ENCODE measurements at regions not wholly inside any gene's neighbourhood (a gene's known extent, or its start where the extent isn't known, plus 50 kb on each side); places are given as distances from the start of the nearest gene placed in this dataset.
"Not testable (repeated sequence)": the region's sequence is repeated elsewhere in the genome, so short reads cannot be mapped to it uniquely, and the experiment has no call there.

DNA sequence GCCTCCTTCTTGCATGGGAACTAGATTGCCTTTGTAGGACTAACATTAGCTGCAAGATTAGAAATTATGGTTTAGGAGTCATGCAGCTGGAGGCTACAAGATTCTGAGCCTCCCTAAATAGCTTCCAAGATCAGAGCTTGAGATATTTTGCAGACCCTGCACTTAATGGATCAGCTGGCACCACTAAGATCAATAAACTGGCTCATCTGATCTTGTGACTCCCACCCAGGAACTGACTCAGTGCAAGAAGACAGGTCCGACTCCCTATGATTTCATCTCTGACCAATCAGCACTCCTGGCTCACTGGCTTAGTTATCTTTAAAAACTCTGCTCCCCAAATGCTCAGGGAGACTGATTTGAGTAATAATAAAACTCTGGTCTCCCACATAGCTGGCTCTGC is 71.4 kb upstream of the CSF1 start:
- H3K9me3 ChIP-seq (ENCODE audit: control insufficient read depth in 2 of 3, low read length in 3 of 3); H3K4me3 ChIP-seq (ENCODE audit: low read length); H3K36me3 ChIP-seq (ENCODE audit: control insufficient read depth in 2 of 3, insufficient read depth in 3 of 3, low read length in 3 of 3); H3K36me3 Mint-ChIP-seq; H3K4me1 Mint-ChIP-seq; H3K27ac Mint-ChIP-seq; H3K4me1 ChIP-seq (ENCODE audit: control insufficient read depth in 2 of 2, insufficient read depth in 2 of 2, low read length in 2 of 2); POLR2A ChIA-PET; ATAC-seq; H3K27me3 ChIP-seq (ENCODE audit: control insufficient read depth in 2 of 2, insufficient read depth in 2 of 2, low read length in 2 of 2); H3K4me3 Mint-ChIP-seq; intact Hi-C loops (cut with micrococcal nuclease); H3K27ac ChIP-seq (ENCODE audit: low read depth, low read length); DNase-seq: not testable (repeated sequence)
- CTCF ChIA-PET = interaction anchor here (0.6 to 1.1 kb wide), 2 partner anchors 98 to 199 kb away, joined by 3 read pairs; no protein-coding TSS in a partner anchor
- H3K9me3 Mint-ChIP-seq = peaks cover 0 to 27% (median 6%) of the 10 kb centered on the region in 11 donors
- peaks cover 0 to 13% (median 0%) of the 10 kb centered on the region in 5 donors for H3K27me3 Mint-ChIP-seq

GRCh38 chr1:109838838-109839240 is 71.8 kb upstream of the CSF1 start:
- H3K36me3 Mint-ChIP-seq = peaks cover 0 to 5% (median 4%) of the 10 kb centered on the region in 5 donors
- no peaks in the 10 kb centered on the region for H3K9me3 ChIP-seq (ENCODE audit: control insufficient read depth in 2 of 3, low read length in 3 of 3)
- H3K27ac ChIP-seq (ENCODE audit: low read depth, low read length) = no peak overlapping the region
- H3K36me3 ChIP-seq (ENCODE audit: control insufficient read depth in 2 of 3, insufficient read depth in 3 of 3, low read length in 3 of 3) = no peaks in the 10 kb centered on the region
- H3K27me3 Mint-ChIP-seq = peaks cover 0 to 13% (median 0%) of the 10 kb centered on the region in 5 donors
- H3K4me1 ChIP-seq (ENCODE audit: control insufficient read depth in 2 of 2, insufficient read depth in 2 of 2, low read length in 2 of 2) = no peaks in the 10 kb centered on the region
- no peak overlapping the region for H3K27ac Mint-ChIP-seq
- H3K9me3 Mint-ChIP-seq = peaks cover 0 to 27% (median 6%) of the 10 kb centered on the region in 11 donors
- no peak overlapping the region for H3K4me3 Mint-ChIP-seq
- CTCF ChIA-PET = interaction anchor here (0.6 to 1.1 kb wide), 2 partner anchors 98 to 199 kb away, joined by 3 read pairs; no protein-coding TSS in a partner anchor
- POLR2A ChIA-PET = no interaction called here
- intact Hi-C loops (cut with micrococcal nuclease) = no loop called here
- H3K27me3 ChIP-seq (ENCODE audit: control insufficient read depth in 2 of 2, insufficient read depth in 2 of 2, low read length in 2 of 2) = no peaks in the 10 kb centered on the region
- DNase-seq = no peak
- H3K4me3 ChIP-seq (ENCODE audit: low read length) = no peak overlapping the region
- no peak for ATAC-seq
- H3K4me1 Mint-ChIP-seq = no peaks in the 10 kb centered on the region

- Mint-ChIP-seq H3K36me3 (peaks cover 0 to 5% (median 4%) of the 10 kb centered on the region in 5 donors), H3K9me3 (peaks cover 0 to 27% (median 7%) of the 10 kb centered on the region in 11 donors), H3K27me3 (peaks cover 0 to 15% (median 0%) of the 10 kb centered on the region in 5 donors), H3K27ac (no peak overlapping the region), H3K4me1 (no peaks in the 10 kb centered on the region), H3K4me3 (no peak overlapping the region)
- no peaks in the 10 kb centered on the region for H3K4me1 ChIP-seq (ENCODE audit: control insufficient read depth in 2 of 2, insufficient read depth in 2 of 2, low read length in 2 of 2)
- H3K9me3 ChIP-seq (ENCODE audit: control insufficient read depth in 2 of 3, low read length in 3 of 3) = no peaks in the 10 kb centered on the region
- no peak for DNase-seq
- no peaks in the 10 kb centered on the region for H3K36me3 ChIP-seq (ENCODE audit: control insufficient read depth in 2 of 3, insufficient read depth in 3 of 3, low read length in 3 of 3)
- H3K4me3 ChIP-seq (ENCODE audit: low read length) = no peak overlapping the region
- no peak for ATAC-seq
- CTCF ChIA-PET = no interaction called here
- H3K27me3 ChIP-seq (ENCODE audit: control insufficient read depth in 2 of 2, insufficient read depth in 2 of 2, low read length in 2 of 2) = no peaks in the 10 kb centered on the region
- no peak overlapping the region for H3K27ac ChIP-seq (ENCODE audit: low read depth, low read length)
- POLR2A ChIA-PET = no interaction called here
- intact Hi-C loops (cut with micrococcal nuclease) = no loop called here
Observed at GRCh38 chr1:109837852-109838570, 72.6 kb upstream of the CSF1 start.

- intact Hi-C loops (cut with micrococcal nuclease) = not testable (repeated sequence)
- peaks cover 0 to 15% (median 0%) of the 10 kb centered on the region in 5 donors for H3K27me3 Mint-ChIP-seq
Observed at GRCh38 chr1:109835645-109836044, 71.9 kb upstream of the EPS8L3 start.

GRCh38 chr1:109834951-109835350 is 71.2 kb upstream of the EPS8L3 start:
- Histone ChIP-seq H3K4me3 (ENCODE audit: low read length) (no peak overlapping the region), H3K9me3 (ENCODE audit: control insufficient read depth in 2 of 3, low read length in 3 of 3) (peaks cover 0 to 5% (median 0%) of the 10 kb centered on the region in 3 experiments), H3K27me3 (ENCODE audit: control insufficient read depth in 2 of 2, insufficient read depth in 2 of 2, low read length in 2 of 2) (no peaks in the 10 kb centered on the region), H3K4me1 (ENCODE audit: control insufficient read depth in 2 of 2, insufficient read depth in 2 of 2, low read length in 2 of 2) (no peaks in the 10 kb centered on the region), H3K36me3 (ENCODE audit: control insufficient read depth in 2 of 3, insufficient read depth in 3 of 3, low read length in 3 of 3) (no peaks in the 10 kb centered on the region), H3K27ac (ENCODE audit: low read depth, low read length) (no peak overlapping the region)
- peaks cover 0 to 45% (median 14%) of the 10 kb centered on the region in 11 donors for H3K9me3 Mint-ChIP-seq
- no peak overlapping the region for H3K27ac Mint-ChIP-seq
- H3K4me3 Mint-ChIP-seq = no peak overlapping the region
- CTCF ChIA-PET = no interaction called here
- POLR2A ChIA-PET = no interaction called here
- H3K27me3 Mint-ChIP-seq = peaks cover 0 to 15% (median 0%) of the 10 kb centered on the region in 5 donors
- H3K4me1 Mint-ChIP-seq = peaks cover 0 to 2% (median 0%) of the 10 kb centered on the region in 7 donors
- H3K36me3 Mint-ChIP-seq = peaks cover 0 to 17% (median 0%) of the 10 kb centered on the region in 5 donors
- no peak for ATAC-seq
- DNase-seq = no peak
- intact Hi-C loops (cut with micrococcal nuclease) = no loop called here

More at GRCh38 chr1:109835645-109836044, 71.9 kb upstream of the EPS8L3 start:
- H3K4me3 ChIP-seq (ENCODE audit: low read length); H3K4me1 Mint-ChIP-seq; POLR2A ChIA-PET; H3K36me3 ChIP-seq (ENCODE audit: control insufficient read depth in 2 of 3, insufficient read depth in 3 of 3, low read length in 3 of 3); H3K9me3 ChIP-seq (ENCODE audit: control insufficient read depth in 2 of 3, low read length in 3 of 3); ATAC-seq; H3K4me1 ChIP-seq (ENCODE audit: control insufficient read depth in 2 of 2, insufficient read depth in 2 of 2, low read length in 2 of 2); DNase-seq; H3K27ac Mint-ChIP-seq; H3K4me3 Mint-ChIP-seq; H3K27me3 ChIP-seq (ENCODE audit: control insufficient read depth in 2 of 2, insufficient read depth in 2 of 2, low read length in 2 of 2); H3K27ac ChIP-seq (ENCODE audit: low read depth, low read length); CTCF ChIA-PET: not testable (repeated sequence)
- H3K36me3 Mint-ChIP-seq = peaks cover 0 to 17% (median 2%) of the 10 kb centered on the region in 5 donors
- peaks cover 0 to 45% (median 16%) of the 10 kb centered on the region in 11 donors for H3K9me3 Mint-ChIP-seq

DNA sequence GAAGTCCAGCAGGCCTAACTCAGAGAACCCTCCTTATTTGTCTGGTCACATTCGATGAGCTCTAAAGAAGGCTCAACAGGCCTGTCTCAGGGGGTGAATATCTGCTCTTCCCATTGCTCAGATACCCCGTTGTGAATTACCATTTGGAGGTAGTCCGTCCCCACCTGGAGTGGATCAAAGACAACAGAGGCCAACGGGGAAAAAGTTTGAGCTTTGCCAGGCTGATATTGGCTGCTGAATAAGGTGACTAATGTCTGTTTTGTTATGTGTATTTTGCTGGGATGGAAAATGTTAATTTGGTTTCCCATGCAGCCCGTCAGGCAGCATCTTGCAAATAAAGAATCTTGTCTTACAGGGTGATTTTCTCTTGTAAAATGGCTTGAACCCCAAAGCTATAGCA is 69.2 kb upstream of the EPS8L3 start:
- H3K27me3 ChIP-seq (ENCODE audit: control insufficient read depth in 2 of 2, insufficient read depth in 2 of 2, low read length in 2 of 2) = no peaks in the 10 kb centered on the region
- H3K4me1 Mint-ChIP-seq = peaks cover 0 to 2% (median 0%) of the 10 kb centered on the region in 7 donors
- no peaks in the 10 kb centered on the region for H3K36me3 ChIP-seq (ENCODE audit: control insufficient read depth in 2 of 3, insufficient read depth in 3 of 3, low read length in 3 of 3)
- peaks cover 0 to 41% (median 11%) of the 10 kb centered on the region in 11 donors for H3K9me3 Mint-ChIP-seq
- H3K27ac ChIP-seq (ENCODE audit: low read depth, low read length) = no peak overlapping the region
- no peaks in the 10 kb centered on the region for H3K4me1 ChIP-seq (ENCODE audit: control insufficient read depth in 2 of 2, insufficient read depth in 2 of 2, low read length in 2 of 2)
- H3K4me3 Mint-ChIP-seq = no peak overlapping the region
- H3K27me3 Mint-ChIP-seq = peaks cover 0 to 15% (median 0%) of the 10 kb centered on the region in 5 donors
- ATAC-seq (no peak), DNase-seq (no peak)
- intact Hi-C loops (cut with micrococcal nuclease) = no loop called here
- H3K9me3 ChIP-seq (ENCODE audit: control insufficient read depth in 2 of 3, low read length in 3 of 3) = peaks cover 0 to 5% (median 0%) of the 10 kb centered on the region in 3 experiments
- no peak overlapping the region for H3K4me3 ChIP-seq (ENCODE audit: low read length)
- CTCF ChIA-PET = interaction anchor here (0.6 kb wide), 1 partner anchor 127 kb away, joined by 3 read pairs; no protein-coding TSS in a partner anchor
- POLR2A ChIA-PET = no interaction called here
- H3K36me3 Mint-ChIP-seq = peaks cover 0 to 17% (median 0%) of the 10 kb centered on the region in 5 donors
- peak overlapping the region in 1 of 9 donors; percentile 30 for H3K27ac Mint-ChIP-seq
